ENCODE measurements at regions not wholly inside any gene's neighbourhood (a gene's known extent, or its start where the extent isn't known, plus 50 kb on each side); places are given as distances from the start of the nearest gene placed in this dataset.

DNA sequence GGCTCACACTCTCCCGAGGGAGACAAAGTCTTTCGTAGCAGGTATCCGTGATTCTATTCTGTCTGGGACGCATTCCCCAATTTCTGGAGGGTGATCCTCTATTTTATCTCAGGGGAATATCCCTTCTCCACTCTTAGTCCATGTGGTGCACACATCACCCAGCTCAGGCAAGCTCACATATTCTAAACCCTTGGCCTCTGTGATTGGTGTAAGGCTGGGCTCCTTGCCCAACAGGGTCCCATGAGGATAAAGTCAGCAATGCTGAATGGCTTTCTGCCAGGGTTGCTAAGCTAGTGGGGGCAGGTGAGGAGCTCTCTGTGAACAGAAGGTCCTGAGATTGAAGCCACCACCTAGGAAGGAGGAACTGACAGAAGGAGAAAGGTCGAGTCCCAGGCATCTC is 137.2 kb downstream of the CDH26 start:
- TF ChIP-seq POLR2AphosphoS5 (IDR thresholded peaks at IDR 0.05; ENCODE audit: low read depth, low read length) (no peak), SPI1 (IDR thresholded peaks at IDR 0.05; ENCODE audit: low read depth, low read length) (no peak), POLR2A (IDR thresholded peaks at IDR 0.05; ENCODE audit: low read depth, low read length) (no peak), TAF1 (IDR thresholded peaks at IDR 0.05; ENCODE audit: low read depth, low read length) (no peak), PAX5 (IDR thresholded peaks at IDR 0.05; ENCODE audit: insufficient read depth, low read length, severe bottlenecking) (no peak)

All from GM12891 (cell line).